ENCODE measurements at regions not wholly inside any gene's neighbourhood (a gene's known extent, or its start where the extent isn't known, plus 50 kb on each side); places are given as distances from the start of the nearest gene placed in this dataset.

DNA sequence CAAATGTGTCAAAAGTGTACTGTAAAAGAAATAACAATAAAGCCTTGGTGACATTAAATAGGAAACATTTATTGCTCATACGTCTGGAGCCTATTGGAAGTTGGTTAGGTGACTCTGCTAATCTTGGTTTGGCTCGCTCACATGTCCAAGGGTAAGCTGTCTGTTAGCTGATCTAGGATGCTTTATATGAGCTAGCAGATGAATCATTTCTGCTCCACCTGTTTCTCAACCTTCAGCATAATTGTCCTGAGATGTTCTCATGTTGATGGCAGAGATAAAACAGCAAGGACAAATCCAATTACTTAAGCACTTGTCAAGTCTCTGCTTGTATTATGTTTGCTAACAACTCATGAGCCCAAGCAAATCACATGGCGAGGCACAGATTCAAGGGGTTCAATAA lies 56.0 kb upstream of the CD53 start:
- Histone ChIP-seq H3K4me1 (no peaks in the 10 kb centered on the region), H3K4me3 (no peak overlapping the region), H3K36me3 (no peaks in the 10 kb centered on the region), H3K27me3 (replicated peaks in 1 of 7) (no peaks in the 10 kb centered on the region), H3K27ac (no peak overlapping the region), H3K9me3 (no peaks in the 10 kb centered on the region)
- 79 to 91% (median 82%) methylated on average over 3 of the region's 3 CpGs for WGBS, 5 donors
- DNase-seq = no peak
- no peak for TF ChIP-seq POLR2A (IDR thresholded peaks at IDR 0.05)
- intact Hi-C loops (cut with DNase I; ENCODE audit: low total_unique reads) = no loop called here

DNA sequence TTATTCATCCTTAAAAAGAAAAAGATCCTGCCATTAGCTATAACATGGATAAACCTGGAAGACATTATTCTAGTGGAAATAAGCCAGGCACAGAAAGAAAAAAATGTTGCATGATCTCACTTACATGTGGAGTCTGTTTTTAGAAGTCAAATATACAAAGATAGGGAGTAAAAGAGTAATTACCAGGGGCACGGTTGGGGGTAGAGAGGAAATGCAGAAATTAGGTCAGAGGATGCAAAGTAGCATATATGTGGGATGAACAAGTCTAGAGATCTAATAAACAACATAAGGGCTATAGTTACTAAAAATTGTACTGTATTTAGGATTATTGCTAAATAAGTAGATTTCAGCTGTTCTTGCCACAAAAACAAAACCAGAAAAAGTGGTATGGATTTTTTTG lies 61.4 kb upstream of the CD53 start:
- 21 to 35% (median 28%) methylated on average over 1 of the region's 1 CpG for WGBS, 5 donors

DNA sequence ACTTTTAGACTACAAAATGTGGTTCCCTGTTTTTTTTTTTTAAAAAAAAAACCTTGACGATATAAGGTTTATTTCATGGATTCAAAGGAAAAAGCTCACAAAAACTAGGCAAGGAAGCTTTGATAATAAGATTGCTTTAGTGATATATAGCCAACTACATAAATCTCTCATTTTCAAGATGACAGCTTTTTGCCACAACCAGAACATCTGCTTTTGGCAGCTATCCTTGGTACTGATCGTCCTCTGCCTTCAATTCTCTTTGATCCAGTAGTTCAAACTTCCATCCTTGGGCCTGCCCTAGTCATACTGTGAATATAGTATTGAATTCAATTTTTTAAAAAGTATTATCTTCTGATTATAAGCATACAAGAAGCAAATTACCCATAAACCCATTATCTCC lies 72.9 kb upstream of the CD53 start:
- 40 to 47% (median 43%) methylated on average over 2 of the region's 2 CpGs for WGBS, 5 donors
- H3K4me3 ChIP-seq = no peak overlapping the region
- no peaks in the 10 kb centered on the region for H3K36me3 ChIP-seq
- TF ChIP-seq, protein P1, sequence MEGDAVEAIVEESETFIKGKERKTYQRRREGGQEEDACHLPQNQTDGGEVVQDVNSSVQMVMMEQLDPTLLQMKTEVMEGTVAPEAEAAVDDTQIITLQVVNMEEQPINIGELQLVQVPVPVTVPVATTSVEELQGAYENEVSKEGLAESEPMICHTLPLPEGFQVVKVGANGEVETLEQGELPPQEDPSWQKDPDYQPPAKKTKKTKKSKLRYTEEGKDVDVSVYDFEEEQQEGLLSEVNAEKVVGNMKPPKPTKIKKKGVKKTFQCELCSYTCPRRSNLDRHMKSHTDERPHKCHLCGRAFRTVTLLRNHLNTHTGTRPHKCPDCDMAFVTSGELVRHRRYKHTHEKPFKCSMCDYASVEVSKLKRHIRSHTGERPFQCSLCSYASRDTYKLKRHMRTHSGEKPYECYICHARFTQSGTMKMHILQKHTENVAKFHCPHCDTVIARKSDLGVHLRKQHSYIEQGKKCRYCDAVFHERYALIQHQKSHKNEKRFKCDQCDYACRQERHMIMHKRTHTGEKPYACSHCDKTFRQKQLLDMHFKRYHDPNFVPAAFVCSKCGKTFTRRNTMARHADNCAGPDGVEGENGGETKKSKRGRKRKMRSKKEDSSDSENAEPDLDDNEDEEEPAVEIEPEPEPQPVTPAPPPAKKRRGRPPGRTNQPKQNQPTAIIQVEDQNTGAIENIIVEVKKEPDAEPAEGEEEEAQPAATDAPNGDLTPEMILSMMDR (IDR thresholded peaks at IDR 0.05 in 8 of 11, conservative IDR thresholded peaks at IDR 0.05 in 3 of 11) = no peak
- TF ChIP-seq POLR2A (IDR thresholded peaks at IDR 0.05) (no peak), POLR2AphosphoS5 (IDR thresholded peaks at IDR 0.05) (no peak)
- intact Hi-C loops (cut with DNase I; ENCODE audit: low total_unique reads) = no loop called here
- no peak for DNase-seq
- peaks cover 0 to 22% (median 8%) of the 10 kb centered on the region in 8 donors for H3K9me3 ChIP-seq
- no peak overlapping the region for H3K27ac ChIP-seq
- H3K4me1 ChIP-seq = no peaks in the 10 kb centered on the region
- H3K27me3 ChIP-seq (replicated peaks in 1 of 7) = no peaks in the 10 kb centered on the region

More for the DNA sequence above, 61.4 kb upstream of the CD53 start:
- TF ChIP-seq POLR2AphosphoS5 (IDR thresholded peaks at IDR 0.05) = no peak
- TF ChIP-seq, protein P1 (IDR thresholded peaks at IDR 0.05 in 8 of 11, conservative IDR thresholded peaks at IDR 0.05 in 3 of 11) = no peak
- no peak for TF ChIP-seq POLR2A (IDR thresholded peaks at IDR 0.05)
- no peak for DNase-seq
- intact Hi-C loops (cut with DNase I; ENCODE audit: low total_unique reads) = no loop called here
- no peak overlapping the region for H3K27ac ChIP-seq
- H3K9me3 ChIP-seq = no peaks in the 10 kb centered on the region
- no peaks in the 10 kb centered on the region for H3K27me3 ChIP-seq (replicated peaks in 1 of 7)
- no peaks in the 10 kb centered on the region for H3K4me1 ChIP-seq
- no peaks in the 10 kb centered on the region for H3K36me3 ChIP-seq
- no peak overlapping the region for H3K4me3 ChIP-seq

DNA sequence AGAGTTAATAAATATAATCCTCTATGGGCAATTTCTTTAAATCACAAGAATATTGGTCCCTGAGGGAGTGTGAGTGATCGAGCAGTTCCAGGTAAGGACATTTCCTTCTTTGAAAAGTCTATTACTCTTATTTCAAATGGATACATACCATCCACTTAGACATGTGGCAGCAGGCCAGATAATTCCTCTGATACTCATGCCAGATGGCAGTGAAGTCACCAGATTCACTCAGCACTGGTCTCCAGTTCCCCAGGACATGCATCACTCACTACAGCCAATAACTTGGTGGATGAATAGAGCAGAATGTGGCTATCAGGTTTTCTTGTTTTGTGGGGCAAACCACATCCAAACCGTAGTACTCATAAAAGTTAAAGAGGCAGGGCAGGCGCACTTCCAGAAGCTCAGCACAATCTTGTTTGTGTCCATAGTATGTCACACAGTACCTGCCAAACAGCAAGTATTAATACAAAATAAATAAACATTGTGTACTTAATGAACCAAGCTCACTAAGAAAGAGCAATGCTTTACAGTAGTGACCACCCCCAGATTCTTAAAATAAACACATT lies 74.2 kb upstream of the CD53 start:
- no peak overlapping the region for H3K27ac ChIP-seq
- DNase-seq = no peak
- peaks cover 0 to 20% (median 4%) of the 10 kb centered on the region in 8 donors for H3K9me3 ChIP-seq
- TF ChIP-seq, protein P1 (IDR thresholded peaks at IDR 0.05 in 8 of 11, conservative IDR thresholded peaks at IDR 0.05 in 3 of 11) = no peak
- TF ChIP-seq POLR2AphosphoS5 (IDR thresholded peaks at IDR 0.05) (no peak), POLR2A (IDR thresholded peaks at IDR 0.05) (no peak)
- no peaks in the 10 kb centered on the region for H3K27me3 ChIP-seq (replicated peaks in 1 of 7)
- 65 to 85% (median 69%) methylated on average over 3 of the region's 3 CpGs for WGBS, 5 donors
- intact Hi-C loops (cut with DNase I; ENCODE audit: low total_unique reads) = no loop called here
- no peak overlapping the region for H3K4me3 ChIP-seq
- no peaks in the 10 kb centered on the region for H3K4me1 ChIP-seq
- no peaks in the 10 kb centered on the region for H3K36me3 ChIP-seq
